H1 (cell line): ENCODE measurements at regions not wholly inside any gene's neighbourhood (a gene's known extent, or its start where the extent isn't known, plus 50 kb on each side); places are given as distances from the start of the nearest gene placed in this dataset.

ENCODE experiments used
- CTCF ChIA-PET: fragments of 300-600 bp; sonication (Branson Sonifier 250); formaldehyde crosslinking; loops from one replicate; lab custom pipeline; 2021; ENCODE audit not compliant: partially characterized antibody; lab: Charles Lee
- POLR2A ChIA-PET: fragments of 300-600 bp; sonication (Branson Sonifier 250); formaldehyde crosslinking; loops from one replicate; lab custom pipeline; 2021; ENCODE audit warnings: inconsistent platforms; ENCODE audit not compliant: partially characterized antibody; lab: Charles Lee
- DNase-seq, 2 experiments: peaks; one replicate each; pipeline versions ENCODE4 v3.0.0 to v3.0.0-alpha.2; 2010 to 2022; ENCODE audit warnings: low spot score in 2 of 2, low read depth in 1 of 2, mixed read lengths in 1 of 2
- FAIRE-seq: peaks from 2 replicates; lab custom pipeline; 2011; peaks lifted over from hg19 to GRCh38; lab: Jason Lieb, UNC
- H2AFZ ChIP-seq: 2 replicates; pipeline ENCODE4 v1.8.1; 2012; ENCODE audit warnings: low read length, inconsistent platforms
- H2AK5ac ChIP-seq: 2 replicates; pipeline ENCODE4 v1.6.1; 2013; ENCODE audit warnings: low read depth, low read length
- H2BK120ac ChIP-seq: replicated peaks from 2 replicates; pipeline ENCODE3; 2013; ENCODE audit warnings: low read depth, low read length, inconsistent platforms
- H2BK12ac ChIP-seq: 2 replicates; pipeline ENCODE4 v1.6.1; 2013; ENCODE audit warnings: low read depth, low read length
- H2BK15ac ChIP-seq: 2 replicates; pipeline ENCODE4 v1.6.1; 2013; ENCODE audit warnings: low read length
- H2BK20ac ChIP-seq: 2 replicates; pipeline ENCODE4 v1.6.1; 2013; ENCODE audit warnings: low read length
- H2BK5ac ChIP-seq: 2 replicates; pipeline ENCODE4 v1.6.1; 2013; ENCODE audit warnings: low read depth, low read length
- H3K14ac ChIP-seq: 2 replicates; pipeline ENCODE4 v1.6.1; 2013; ENCODE audit warnings: inconsistent platforms; ENCODE audit not compliant: insufficient read length
- H3K18ac ChIP-seq: 2 replicates; pipeline ENCODE4 v1.6.1; 2013; ENCODE audit warnings: low read length; ENCODE audit errors: extremely low read depth
- H3K23ac ChIP-seq: 2 replicates; pipeline ENCODE4 v1.6.1; 2013; ENCODE audit warnings: inconsistent platforms; ENCODE audit not compliant: insufficient read length
- H3K23me2 ChIP-seq: 2 replicates; pipeline ENCODE4 v1.6.1; 2013; ENCODE audit warnings: low read depth, low read length
- H3K27ac ChIP-seq: 2 replicates; pipeline ENCODE4 v1.6.1; 2011; ENCODE audit warnings: low read depth, low read length, inconsistent platforms
- H3K27me3 ChIP-seq, 4 experiments: replicated peaks in 1 of 4; 1 replicate in 1 of 4; 2 replicates in 3 of 4; pipeline versions ENCODE4 v1.6.1 to v1.8.1; 2011 to 2013; ENCODE audit warnings: low read length in 3 of 4, mild to moderate bottlenecking in 3 of 4, inconsistent platforms in 2 of 4, mixed read lengths in 2 of 4, moderate library complexity in 1 of 4; ENCODE audit not compliant: control insufficient read depth in 3 of 4, insufficient read depth in 3 of 4; ENCODE audit errors: extremely low read depth in 1 of 4
- H3K36me3 ChIP-seq, 4 experiments: 2 replicates each; pipeline versions ENCODE4 v1.6.1 to v1.8.1; 2011 to 2013; ENCODE audit warnings: mild to moderate bottlenecking in 4 of 4, low read length in 3 of 4, moderate library complexity in 2 of 4, control low read depth in 1 of 4, inconsistent platforms in 1 of 4; ENCODE audit not compliant: insufficient read depth in 4 of 4, control insufficient read depth in 2 of 4
- H3K4ac ChIP-seq: replicated peaks from 2 replicates; pipeline ENCODE3; 2013; ENCODE audit warnings: low read length, low read depth, mixed read lengths, inconsistent platforms; ENCODE audit not compliant: insufficient read length
- H3K4me1 ChIP-seq, 4 experiments: replicated peaks in 1 of 4; 1 replicate in 1 of 4; 2 replicates in 3 of 4; pipeline versions ENCODE4 v1.6.1 to v1.8.1; 2011 to 2013; ENCODE audit warnings: low read length in 3 of 4, inconsistent platforms in 2 of 4, mixed read lengths in 1 of 4; ENCODE audit not compliant: insufficient read depth in 4 of 4, control insufficient read depth in 3 of 4
- H3K4me2 ChIP-seq, 2 experiments: 2 replicates each; pipeline versions ENCODE4 v1.6.1 to v1.8.1; 2011 to 2013; ENCODE audit warnings: low read depth in 2 of 2, low read length in 2 of 2, control low read depth in 1 of 2, inconsistent platforms in 1 of 2, mild to moderate bottlenecking in 1 of 2; ENCODE audit not compliant: insufficient read depth in 1 of 2
- H3K4me3 ChIP-seq, 4 experiments: fragments of 200-600, 300-600 bp in 1 of 4; sonication (generic), shearing (Covaris generic), sonication (Bioruptor Twin) in 1 of 4; 2 replicates each; pipeline versions ENCODE4 v1.5.1 to v1.8.1; 2011 to 2016; ENCODE audit warnings: low read length in 4 of 4, low read depth in 3 of 4, control low read depth in 2 of 4, inconsistent platforms in 2 of 4, mild to moderate bottlenecking in 2 of 4, mixed read lengths in 1 of 4, moderate library complexity in 1 of 4; ENCODE audit not compliant: insufficient read depth in 2 of 4; ENCODE audit errors: extremely low read depth in 1 of 4
- H3K56ac ChIP-seq: replicated peaks from 2 replicates; pipeline ENCODE3; 2013; ENCODE audit warnings: low read depth, mild to moderate bottlenecking, mixed read lengths, low read length, inconsistent platforms; ENCODE audit not compliant: insufficient read length
- H3K79me1 ChIP-seq: 2 replicates; pipeline ENCODE4 v1.6.1; 2013; ENCODE audit warnings: low read depth, low read length, control low read depth
- H3K79me2 ChIP-seq, 2 experiments: 2 replicates each; pipeline versions ENCODE4 v1.6.1 to v1.8.1; 2012 to 2013; ENCODE audit warnings: low read length in 2 of 2, mild to moderate bottlenecking in 2 of 2, inconsistent platforms in 1 of 2; ENCODE audit not compliant: insufficient read depth in 2 of 2, control insufficient read depth in 1 of 2
- H3K9ac ChIP-seq, 4 experiments: replicated peaks in 1 of 4; 1 replicate in 1 of 4; 2 replicates in 3 of 4; pipeline versions ENCODE4 v1.6.1 to v1.8.1; 2011 to 2013; ENCODE audit warnings: low read depth in 3 of 4, low read length in 3 of 4, control low read depth in 2 of 4, mild to moderate bottlenecking in 2 of 4, moderate library complexity in 2 of 4, inconsistent platforms in 1 of 4; ENCODE audit errors: extremely low read depth in 1 of 4
- H3K9me3 ChIP-seq, 2 experiments: 2 replicates each; pipeline versions ENCODE4 v1.6.1 to v1.8.1; 2012 to 2013; ENCODE audit warnings: mild to moderate bottlenecking in 2 of 2, moderate library complexity in 2 of 2, control low read depth in 1 of 2, inconsistent platforms in 1 of 2, low read depth in 1 of 2, low read length in 1 of 2, mixed read lengths in 1 of 2; ENCODE audit not compliant: insufficient read depth in 2 of 2
- H4K20me1 ChIP-seq, 2 experiments: replicated peaks in 1 of 2; 2 replicates each; pipeline versions ENCODE3 to v1.8.1; 2011 to 2013; ENCODE audit warnings: inconsistent platforms in 2 of 2, low read length in 2 of 2, mild to moderate bottlenecking in 1 of 2; ENCODE audit not compliant: insufficient read depth in 2 of 2, control insufficient read depth in 1 of 2
- H4K5ac ChIP-seq: 2 replicates; pipeline ENCODE4 v1.6.1; 2013; ENCODE audit warnings: low read length, low read depth, mixed read lengths, inconsistent platforms; ENCODE audit not compliant: insufficient read length
- H4K8ac ChIP-seq: 2 replicates; pipeline ENCODE4 v1.8.0; 2013; ENCODE audit warnings: mild to moderate bottlenecking, moderate library complexity, low read length, inconsistent platforms; ENCODE audit not compliant: insufficient read depth; ENCODE audit errors: extremely low read depth
- H4K91ac ChIP-seq: replicated peaks from 2 replicates; pipeline ENCODE3; 2013; ENCODE audit warnings: low read length, mixed read lengths, inconsistent platforms; ENCODE audit not compliant: insufficient read length
- CHD1 ChIP-seq: IDR thresholded peaks from 2 replicates; pipeline ENCODE4 v1.6.1; 2012; ENCODE audit warnings: low read depth, low read length, improper control_type of control experiment
- TAF1 ChIP-seq: IDR thresholded peaks from 2 replicates; pipeline ENCODE4 v1.6.1; 2011; ENCODE audit warnings: mild to moderate bottlenecking, low read depth, low read length
- WGBS, 2 experiments: shearing (Covaris generic) in 1 of 2; methylation state at CpG; one replicate each; pipeline versions ENCODE4 v1.1.6 to v1.1.7; 2013 to 2015; ENCODE audit warnings: low lambda C conversion rate in 2 of 2, mixed read lengths in 2 of 2, inconsistent platforms in 1 of 2, low coverage in 1 of 2, missing lambda C conversion rate in 1 of 2; ENCODE audit not compliant: insufficient replicate concordance in 2 of 2, insufficient coverage in 1 of 2, insufficient read length in 1 of 2; ENCODE audit errors: extremely low coverage in 1 of 2, missing lambda C conversion rate in 1 of 2; 5-methylcytosine and 5-hydroxymethylcytosine counted together

DNA sequence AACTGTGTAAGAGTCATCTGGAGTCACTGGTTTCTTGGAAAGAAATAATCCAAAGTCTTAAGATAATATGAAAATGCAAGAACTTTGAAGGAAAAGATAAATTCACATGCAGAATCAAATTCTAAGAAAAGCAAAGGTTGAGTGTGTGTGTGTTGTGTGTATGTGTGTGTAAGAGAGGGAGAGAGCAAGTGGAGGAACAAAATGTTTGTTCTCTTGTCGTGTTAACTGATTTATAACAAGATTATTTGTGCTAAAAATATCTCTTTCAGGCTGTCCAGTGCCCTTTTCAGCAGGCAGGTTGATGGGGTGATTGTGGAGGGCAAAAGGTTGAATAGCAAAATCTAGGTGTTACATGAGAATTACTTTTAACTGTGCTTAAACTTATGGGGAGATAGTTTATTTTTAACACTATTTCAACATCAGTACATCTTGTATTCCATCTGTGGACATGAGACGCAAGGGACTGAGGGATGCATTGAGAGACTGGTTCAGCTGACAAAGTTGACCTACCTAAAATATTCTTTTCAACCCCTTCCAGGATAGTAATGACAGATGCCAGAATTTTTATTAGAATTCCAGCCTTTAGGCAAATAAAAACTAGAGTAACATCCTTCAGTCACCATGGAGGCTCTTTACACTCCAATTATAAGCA, 342.4 kb upstream of the CD180 start:
- H3K9ac ChIP-seq = no peak overlapping the region
- no peak overlapping the region for H3K18ac ChIP-seq
- no peak overlapping the region for H2BK15ac ChIP-seq
- no peaks in the 10 kb centered on the region for H3K23me2 ChIP-seq
- no peak overlapping the region for H3K4me3 ChIP-seq
- DNase-seq (no peak), FAIRE-seq (no peak)
- no peaks in the 10 kb centered on the region for H3K79me2 ChIP-seq
- no peak overlapping the region for H3K56ac ChIP-seq
- H4K8ac ChIP-seq = no peak overlapping the region
- H3K4ac ChIP-seq = no peak overlapping the region
- H4K5ac ChIP-seq = no peak overlapping the region
- H2AFZ ChIP-seq = no peak overlapping the region
- no peaks in the 10 kb centered on the region for H4K20me1 ChIP-seq
- no peaks in the 10 kb centered on the region for H3K36me3 ChIP-seq
- H3K27ac ChIP-seq = no peak overlapping the region
- H2AK5ac ChIP-seq = no peak overlapping the region
- H2BK120ac ChIP-seq = no peak overlapping the region
- H2BK5ac ChIP-seq = no peak overlapping the region
- H3K79me1 ChIP-seq = no peaks in the 10 kb centered on the region; the same call in 1 of the 2 replicates
- CTCF ChIA-PET = interaction anchor here (0.6 to 2.1 kb wide), 2 partner anchors 292 to 1020 kb away, joined by 3 to 6 read pairs; no protein-coding TSS in a partner anchor
- no peak overlapping the region for H3K23ac ChIP-seq
- no peaks in the 10 kb centered on the region for H3K9me3 ChIP-seq
- POLR2A ChIA-PET = no interaction called here
- no peak overlapping the region for H3K14ac ChIP-seq
- H3K4me2 ChIP-seq = no peak overlapping the region
- TF ChIP-seq CHD1 (no peak), TAF1 (no peak)
- H2BK20ac ChIP-seq = no peak overlapping the region
- no peaks in the 10 kb centered on the region for H3K27me3 ChIP-seq
- 95% methylated on average over 2 of the region's 2 CpGs; no CpG with 5 or more reads in 1 of the 2 experiments for WGBS, 2 experiments
- peaks cover 0 to 3% (median 0%) of the 10 kb centered on the region in 4 experiments; a peak in 1 of 7 replicates for H3K4me1 ChIP-seq
- no peak overlapping the region for H2BK12ac ChIP-seq
- H4K91ac ChIP-seq = no peak overlapping the region
